Hepatocyte (in vitro differentiated cells): ENCODE measurements at regions not wholly inside any gene's neighbourhood (a gene's known extent, or its start where the extent isn't known, plus 50 kb on each side); places are given as distances from the start of the nearest gene placed in this dataset.

Experiments
- EZH2 ChIP-seq: fragments of 200-600 bp; sonication (generic); IDR thresholded peaks from 2 replicates; pipeline ENCODE4 v1.6.1; 2016; ENCODE audit warnings: antibody characterized with exemption, mild to moderate bottlenecking, borderline replicate concordance
- TF ChIP-seq, protein P1 (sequence below): fragments of 200-600 bp; sonication (generic); IDR thresholded peaks from 2 replicates; pipeline ENCODE4 v1.5.1; 2016; ENCODE audit warnings: antibody characterized with exemption, mild to moderate bottlenecking; ENCODE audit not compliant: poor library complexity

DNA sequence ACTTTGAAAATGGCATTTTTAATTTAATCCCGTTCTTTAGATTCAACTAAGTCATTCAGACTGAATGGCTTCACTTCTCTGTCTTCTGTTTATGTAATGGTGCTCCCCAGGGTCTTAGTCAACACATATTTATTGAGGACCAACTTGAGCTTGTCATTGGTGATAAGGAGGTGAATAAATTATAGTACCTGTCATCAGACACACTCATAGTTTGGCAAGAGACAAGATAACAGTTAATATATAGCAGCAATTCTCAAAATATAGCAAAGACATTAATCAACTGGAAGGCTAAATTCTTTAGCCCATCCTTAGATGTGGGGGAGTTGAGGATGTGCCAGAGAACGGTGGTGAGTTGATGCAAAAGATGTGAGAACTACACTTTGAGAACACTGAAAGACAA lies 78.4 kb downstream of the MACIR start:
- no peak for TF ChIP-seq EZH2
- TF ChIP-seq, protein P1, sequence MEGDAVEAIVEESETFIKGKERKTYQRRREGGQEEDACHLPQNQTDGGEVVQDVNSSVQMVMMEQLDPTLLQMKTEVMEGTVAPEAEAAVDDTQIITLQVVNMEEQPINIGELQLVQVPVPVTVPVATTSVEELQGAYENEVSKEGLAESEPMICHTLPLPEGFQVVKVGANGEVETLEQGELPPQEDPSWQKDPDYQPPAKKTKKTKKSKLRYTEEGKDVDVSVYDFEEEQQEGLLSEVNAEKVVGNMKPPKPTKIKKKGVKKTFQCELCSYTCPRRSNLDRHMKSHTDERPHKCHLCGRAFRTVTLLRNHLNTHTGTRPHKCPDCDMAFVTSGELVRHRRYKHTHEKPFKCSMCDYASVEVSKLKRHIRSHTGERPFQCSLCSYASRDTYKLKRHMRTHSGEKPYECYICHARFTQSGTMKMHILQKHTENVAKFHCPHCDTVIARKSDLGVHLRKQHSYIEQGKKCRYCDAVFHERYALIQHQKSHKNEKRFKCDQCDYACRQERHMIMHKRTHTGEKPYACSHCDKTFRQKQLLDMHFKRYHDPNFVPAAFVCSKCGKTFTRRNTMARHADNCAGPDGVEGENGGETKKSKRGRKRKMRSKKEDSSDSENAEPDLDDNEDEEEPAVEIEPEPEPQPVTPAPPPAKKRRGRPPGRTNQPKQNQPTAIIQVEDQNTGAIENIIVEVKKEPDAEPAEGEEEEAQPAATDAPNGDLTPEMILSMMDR: no peak
